HT1080 (cell line): ENCODE measurements at regions not wholly inside any gene's neighbourhood (a gene's known extent, or its start where the extent isn't known, plus 50 kb on each side); places are given as distances from the start of the nearest gene placed in this dataset.

Source experiments
- DNase-seq: peaks from one replicate; pipeline ENCODE4 v3.0.0-alpha.2; 2015; ENCODE audit warnings: low read depth

GRCh38 chr20:36104244-36104643 lies 50.3 kb upstream of the EPB41L1 start:
- no peak for DNase-seq
